Activated B cell treated with CpG ODN at 0.5 μM for 24 hours (primary cell): ENCODE measurements at regions not wholly inside any gene's neighbourhood (a gene's known extent, or its start where the extent isn't known, plus 50 kb on each side); places are given as distances from the start of the nearest gene placed in this dataset.

ENCODE experiments used
- ATAC-seq: fragments of 200-7000 bp; cut with Tn5 transposase; one replicate; pipeline ENCODE4 v1.10.0; 2021; ENCODE audit warnings: low read depth, mild to moderate bottlenecking, moderate library complexity
- CTCF ChIA-PET: fragments of 350-600 bp; sonication (Branson Sonifier 250); formaldehyde crosslinking; loops from one replicate; lab custom pipeline; 2021; ENCODE audit warnings: antibody characterized with exemption; lab: Charles Lee
- POLR2A ChIA-PET: fragments of 350-600 bp; sonication (Branson Sonifier 250); formaldehyde crosslinking; loops from one replicate; lab custom pipeline; 2021; ENCODE audit warnings: antibody characterized with exemption; lab: Charles Lee
- DNase-seq: peaks from one replicate; pipeline ENCODE4 v3.0.0; 2022
- H3K27ac Mint-ChIP-seq: one replicate; pipeline ENCODE4 v1.8.0; 2020; ENCODE audit warnings: mixed read lengths
- H3K27me3 Mint-ChIP-seq: one replicate; pipeline ENCODE4 v1.8.0; 2021; ENCODE audit warnings: mixed read lengths
- H3K36me3 Mint-ChIP-seq: one replicate; pipeline ENCODE4 v1.8.0; 2021; ENCODE audit warnings: low read depth, mixed read lengths
- H3K4me1 Mint-ChIP-seq: one replicate; pipeline ENCODE4 v1.8.0; 2021; ENCODE audit warnings: mixed read lengths
- H3K4me3 Mint-ChIP-seq: one replicate; pipeline ENCODE4 v1.8.0; 2020; ENCODE audit warnings: mild to moderate bottlenecking, mixed read lengths
- H3K9me3 Mint-ChIP-seq: one replicate; pipeline ENCODE4 v1.8.0; 2020; ENCODE audit warnings: mixed read lengths
- intact Hi-C: fragments of 100-400 bp; cut with micrococcal nuclease; formaldehyde crosslinking; loops from one replicate; pipeline ENCODE4 v1.15.1; 2024
- TF ChIP-seq, protein P1 (sequence below): fragments of 200-600 bp; IDR thresholded peaks from one replicate; pipeline ENCODE4 v1.8.0; 2022; ENCODE audit warnings: antibody characterized with exemption, mild to moderate bottlenecking

GRCh38 chr1:87899746-87900145 lies 571.1 kb downstream of the LMO4 start:
- DNase-seq = no peak
- H3K9me3 Mint-ChIP-seq = no peaks in the 10 kb centered on the region
- H3K36me3 Mint-ChIP-seq = no peaks in the 10 kb centered on the region
- intact Hi-C loops = no loop called here
- H3K27ac Mint-ChIP-seq = no peak overlapping the region
- ChIA-PET CTCF (no interaction called here), POLR2A (no interaction called here)
- no peak overlapping the region for H3K4me3 Mint-ChIP-seq
- H3K27me3 Mint-ChIP-seq = no peaks in the 10 kb centered on the region
- TF ChIP-seq, protein P1, sequence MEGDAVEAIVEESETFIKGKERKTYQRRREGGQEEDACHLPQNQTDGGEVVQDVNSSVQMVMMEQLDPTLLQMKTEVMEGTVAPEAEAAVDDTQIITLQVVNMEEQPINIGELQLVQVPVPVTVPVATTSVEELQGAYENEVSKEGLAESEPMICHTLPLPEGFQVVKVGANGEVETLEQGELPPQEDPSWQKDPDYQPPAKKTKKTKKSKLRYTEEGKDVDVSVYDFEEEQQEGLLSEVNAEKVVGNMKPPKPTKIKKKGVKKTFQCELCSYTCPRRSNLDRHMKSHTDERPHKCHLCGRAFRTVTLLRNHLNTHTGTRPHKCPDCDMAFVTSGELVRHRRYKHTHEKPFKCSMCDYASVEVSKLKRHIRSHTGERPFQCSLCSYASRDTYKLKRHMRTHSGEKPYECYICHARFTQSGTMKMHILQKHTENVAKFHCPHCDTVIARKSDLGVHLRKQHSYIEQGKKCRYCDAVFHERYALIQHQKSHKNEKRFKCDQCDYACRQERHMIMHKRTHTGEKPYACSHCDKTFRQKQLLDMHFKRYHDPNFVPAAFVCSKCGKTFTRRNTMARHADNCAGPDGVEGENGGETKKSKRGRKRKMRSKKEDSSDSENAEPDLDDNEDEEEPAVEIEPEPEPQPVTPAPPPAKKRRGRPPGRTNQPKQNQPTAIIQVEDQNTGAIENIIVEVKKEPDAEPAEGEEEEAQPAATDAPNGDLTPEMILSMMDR = no peak
- ATAC-seq = no peak
- peaks cover 24% of the 10 kb centered on the region for H3K4me1 Mint-ChIP-seq

- CTCF ChIA-PET = no interaction called here
- TF ChIP-seq, protein P1 = no peak
- intact Hi-C loops = loop anchor here (1.0 kb wide), 1 partner anchor 9 kb away; no protein-coding TSS in a partner anchor
- Mint-ChIP-seq H3K4me1 (peaks cover 19% of the 10 kb centered on the region), H3K36me3 (no peaks in the 10 kb centered on the region), H3K4me3 (peak overlapping the region; percentile 28), H3K27me3 (no peaks in the 10 kb centered on the region), H3K27ac (peak overlapping the region; percentile 47), H3K9me3 (no peaks in the 10 kb centered on the region)
- ATAC-seq (peak; percentile 14), DNase-seq (no peak)
- POLR2A ChIA-PET = no interaction called here
Observed at GRCh38 chr1:87902830-87903229, 574.1 kb downstream of the LMO4 start.

DNA sequence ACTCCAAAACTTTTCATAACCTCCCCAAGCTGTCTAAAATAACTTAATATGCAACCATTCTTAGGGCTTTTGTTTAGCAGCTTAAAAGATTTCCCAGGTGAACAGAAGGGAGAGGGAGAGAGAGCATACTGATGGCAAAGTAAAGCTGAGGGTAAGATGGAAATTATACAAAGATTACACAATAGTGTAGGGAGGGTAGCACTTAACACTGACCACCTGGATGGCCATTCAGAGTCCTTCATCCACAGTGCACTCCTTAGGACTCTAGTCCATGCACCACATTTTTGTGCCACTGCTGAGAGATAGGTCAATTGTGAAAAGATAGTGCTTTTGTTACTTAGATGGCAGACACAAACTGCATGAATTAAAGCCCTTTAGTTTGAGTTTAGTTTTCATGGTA lies 574.6 kb downstream of the LMO4 start:
- Mint-ChIP-seq H3K27ac (peak overlapping the region; percentile 47), H3K4me3 (peak overlapping the region; percentile 1), H3K36me3 (no peaks in the 10 kb centered on the region), H3K4me1 (peaks cover 19% of the 10 kb centered on the region), H3K9me3 (no peaks in the 10 kb centered on the region), H3K27me3 (no peaks in the 10 kb centered on the region)
- ChIA-PET POLR2A (interaction anchor here (1.6 kb wide), 1 partner anchor 575 kb away, joined by 4 read pairs; no protein-coding TSS in a partner anchor), CTCF (no interaction called here)
- DNase-seq = no peak
- ATAC-seq = no peak
- intact Hi-C loops = loop anchor here (1.0 kb wide), 1 partner anchor 9 kb away; no protein-coding TSS in a partner anchor
- TF ChIP-seq, protein P1 = no peak

DNA sequence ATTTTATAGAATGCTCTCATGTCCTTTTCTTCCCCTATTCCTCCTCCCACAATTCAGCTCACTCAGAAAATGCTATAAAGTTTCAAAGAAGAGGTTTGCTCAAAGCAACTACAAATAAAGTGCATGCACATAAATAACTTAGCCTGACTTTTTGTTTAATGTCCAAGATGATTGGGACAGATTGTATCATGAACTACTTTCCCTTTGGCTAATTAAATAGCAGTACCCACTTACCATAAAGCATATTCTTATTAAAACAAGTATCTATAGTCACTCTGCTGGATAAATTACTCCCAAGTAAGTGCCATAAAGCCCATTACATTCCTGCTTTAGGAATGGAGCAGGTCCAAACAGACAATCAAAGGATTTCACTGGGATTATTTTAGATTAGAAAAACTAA lies 576.0 kb downstream of the LMO4 start:
- no peak overlapping the region for H3K4me3 Mint-ChIP-seq
- H3K27me3 Mint-ChIP-seq = no peaks in the 10 kb centered on the region
- no peak for DNase-seq
- no peaks in the 10 kb centered on the region for H3K9me3 Mint-ChIP-seq
- no peaks in the 10 kb centered on the region for H3K36me3 Mint-ChIP-seq
- CTCF ChIA-PET = no interaction called here
- TF ChIP-seq, protein P1 = no peak
- ATAC-seq = no peak
- POLR2A ChIA-PET = interaction anchor here (1.6 kb wide), 1 partner anchor 577 kb away, joined by 4 read pairs; no protein-coding TSS in a partner anchor
- peaks cover 19% of the 10 kb centered on the region for H3K4me1 Mint-ChIP-seq
- intact Hi-C loops = no loop called here
- H3K27ac Mint-ChIP-seq = no peak overlapping the region

DNA sequence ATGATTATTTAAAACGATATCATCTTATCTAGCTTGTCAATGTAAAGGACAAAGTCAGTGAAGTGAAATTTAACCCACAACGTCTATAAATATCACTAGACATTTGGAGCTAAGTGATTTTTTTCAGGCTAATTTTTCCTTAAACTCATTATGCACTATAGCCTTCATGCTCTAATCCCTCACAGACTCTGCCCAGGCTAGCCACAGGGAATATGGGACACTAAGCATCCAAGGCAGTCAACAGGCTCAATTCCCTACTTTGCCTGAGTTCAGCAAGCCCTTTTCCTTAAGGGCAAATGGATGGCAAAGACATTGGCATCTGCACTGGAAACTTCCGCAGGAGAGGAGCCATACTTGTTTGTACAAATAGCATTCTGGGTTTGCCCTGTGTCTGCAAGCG lies 577.0 kb downstream of the LMO4 start:
- Mint-ChIP-seq H3K9me3 (no peaks in the 10 kb centered on the region), H3K36me3 (no peaks in the 10 kb centered on the region), H3K4me3 (no peak overlapping the region), H3K27ac (no peak overlapping the region), H3K27me3 (no peaks in the 10 kb centered on the region), H3K4me1 (peaks cover 19% of the 10 kb centered on the region)
- ATAC-seq (no peak), DNase-seq (no peak)
- TF ChIP-seq, protein P1 = no peak
- ChIA-PET POLR2A (no interaction called here), CTCF (no interaction called here)
- intact Hi-C loops = no loop called here
